Limb (tissue), 2 donors: ENCODE measurements at regions not wholly inside any gene's neighbourhood (a gene's known extent, or its start where the extent isn't known, plus 50 kb on each side); places are given as distances from the start of the nearest gene placed in this dataset.

ENCODE experiments used
- DNase-seq, 2 donors: peaks; one replicate each; pipeline ENCODE4 v3.0.0-alpha.2; 2016; ENCODE audit errors: extremely low spot score in 2 of 2

GRCh38 chr6:43875849-43876572 is 106.0 kb downstream of the VEGFA start:
- DNase-seq = no peak

- DNase-seq = no peak
Observed at GRCh38 chr6:43874814-43875590, 105.0 kb downstream of the VEGFA start.

GRCh38 chr6:43873806-43874714 is 104.0 kb downstream of the VEGFA start:
- no peak for DNase-seq

GRCh38 chr6:43871933-43872332 is 101.9 kb downstream of the VEGFA start:
- no peak for DNase-seq

- DNase-seq = no peak
Observed at GRCh38 chr6:43871284-43871683, 101.3 kb downstream of the VEGFA start.

DNA sequence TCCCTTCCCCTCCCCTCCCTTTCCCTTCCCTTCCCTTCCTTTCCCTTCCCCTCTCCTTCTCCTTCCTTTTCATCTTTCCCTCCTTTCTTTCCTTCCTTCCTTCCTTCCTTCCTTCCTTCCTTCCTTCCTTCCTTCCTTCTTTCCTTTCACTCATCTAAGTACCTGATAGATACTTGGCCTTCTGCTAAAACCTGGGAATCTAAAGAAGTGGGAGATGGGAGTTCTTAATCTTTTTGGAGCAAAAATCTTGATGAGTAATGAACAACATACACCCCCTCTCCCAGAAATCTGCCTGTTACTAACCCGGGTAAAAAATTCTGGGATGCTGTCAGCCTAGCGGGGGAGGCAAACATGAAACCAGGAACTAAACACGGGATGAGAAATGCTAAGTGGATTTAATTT is 100.7 kb downstream of the VEGFA start:
- DNase-seq = no peak

- DNase-seq = no peak
Observed at GRCh38 chr6:43869792-43870659, 100.0 kb downstream of the VEGFA start.

- no peak for DNase-seq
Observed at GRCh38 chr6:43869079-43869710, 99.2 kb downstream of the VEGFA start.

GRCh38 chr6:43868467-43868866 is 98.5 kb downstream of the VEGFA start:
- DNase-seq = no peak

DNA sequence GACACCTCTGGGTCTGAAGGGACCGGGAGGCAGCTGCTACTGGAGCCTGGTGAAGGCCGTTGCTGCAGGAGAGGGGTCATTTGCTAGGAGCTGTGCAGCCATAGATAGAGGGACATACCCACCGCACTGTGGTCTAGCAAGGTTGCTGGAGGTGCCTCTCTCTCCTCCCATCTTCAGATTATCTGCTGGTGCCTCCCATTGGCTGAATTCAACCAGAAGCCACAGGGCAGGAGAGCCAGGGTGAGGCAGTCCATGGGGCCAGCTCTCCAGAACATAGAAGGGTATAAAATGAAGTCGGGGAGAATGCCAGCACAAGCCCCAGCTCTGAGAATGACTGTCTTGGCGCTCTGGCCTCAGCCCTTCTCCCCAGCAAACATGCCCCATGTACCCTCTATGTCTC is 98.0 kb downstream of the VEGFA start:
- DNase-seq = no peak

DNA sequence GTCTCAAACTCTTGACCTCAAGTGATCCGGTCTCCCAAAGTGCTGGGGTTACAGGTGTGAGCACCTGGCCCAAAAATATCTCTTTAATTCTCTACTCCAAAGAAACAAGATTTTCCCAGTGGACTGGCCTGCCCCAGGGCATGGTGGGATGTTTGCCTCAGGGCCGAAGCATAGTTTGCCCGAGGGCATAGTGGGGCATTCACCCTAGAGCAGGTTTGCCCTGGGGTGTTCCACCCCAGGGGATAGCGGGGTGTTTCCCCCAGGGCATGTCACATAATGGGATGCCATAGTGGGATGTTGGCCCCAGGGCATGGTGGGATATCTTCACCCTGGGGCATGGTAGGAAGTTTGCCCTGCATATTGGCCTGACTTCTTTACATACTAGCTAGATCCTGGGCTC is 97.2 kb downstream of the VEGFA start:
- DNase-seq = no peak

DNA sequence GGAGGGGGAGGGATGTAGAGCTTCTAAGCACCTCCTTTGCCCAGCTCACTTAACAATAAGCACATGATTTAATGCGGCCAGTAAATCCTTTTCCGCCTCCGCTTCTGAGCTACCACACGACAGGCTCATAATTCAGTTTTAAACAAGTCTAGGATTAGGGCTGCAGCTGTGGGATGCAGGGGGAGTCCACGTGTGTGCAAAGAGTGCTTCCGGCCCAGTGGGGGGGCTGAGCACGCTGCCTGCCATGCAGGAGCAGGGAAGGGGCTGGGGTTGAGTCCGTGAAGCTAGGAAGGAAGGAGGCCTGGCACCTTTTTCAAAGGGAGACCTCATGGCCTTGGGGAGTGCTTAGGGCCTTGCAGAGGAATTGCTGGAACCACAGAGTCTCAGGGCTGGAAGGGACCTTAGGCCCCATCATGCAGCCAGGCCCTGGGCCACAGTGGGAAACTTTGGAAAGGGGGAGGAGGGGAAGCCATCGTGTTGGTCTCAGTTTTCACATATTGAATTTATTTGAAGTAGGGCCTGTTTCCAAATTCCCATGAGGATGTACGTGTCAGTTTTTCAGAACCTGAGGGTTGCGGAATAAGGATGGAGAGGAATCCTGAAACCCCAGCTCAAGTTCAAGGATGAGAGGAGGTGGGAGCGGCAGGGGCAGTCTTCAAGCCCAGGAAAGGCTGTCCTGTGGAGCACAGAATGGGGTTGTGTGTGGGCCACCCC is 96.1 kb downstream of the VEGFA start:
- DNase-seq = peak; percentile 62 to 75

- no peak for DNase-seq
Observed at GRCh38 chr6:43865086-43865485, 95.1 kb downstream of the VEGFA start.

DNA sequence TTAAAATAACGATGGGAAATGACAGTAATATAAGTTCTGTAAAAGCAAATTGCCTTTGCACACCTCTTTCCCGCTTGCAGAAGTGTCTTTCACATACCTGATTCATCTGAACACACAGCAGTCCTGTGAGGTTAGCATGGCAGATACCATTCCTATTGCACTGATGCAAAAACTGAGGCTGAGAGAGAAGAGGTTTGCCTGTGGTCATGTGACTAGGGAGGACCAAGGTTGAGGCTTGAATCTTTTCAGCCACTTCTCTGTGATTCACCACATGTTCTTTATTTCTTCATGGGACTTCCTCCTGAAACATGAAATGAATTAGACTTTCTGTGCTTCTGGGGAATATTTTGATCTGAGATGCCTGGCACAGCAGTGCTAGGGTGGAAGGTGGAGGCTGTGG is 92.9 kb downstream of the VEGFA start:
- no peak for DNase-seq

- no peak for DNase-seq
Observed at GRCh38 chr6:43861212-43861894, 91.3 kb downstream of the VEGFA start.

DNA sequence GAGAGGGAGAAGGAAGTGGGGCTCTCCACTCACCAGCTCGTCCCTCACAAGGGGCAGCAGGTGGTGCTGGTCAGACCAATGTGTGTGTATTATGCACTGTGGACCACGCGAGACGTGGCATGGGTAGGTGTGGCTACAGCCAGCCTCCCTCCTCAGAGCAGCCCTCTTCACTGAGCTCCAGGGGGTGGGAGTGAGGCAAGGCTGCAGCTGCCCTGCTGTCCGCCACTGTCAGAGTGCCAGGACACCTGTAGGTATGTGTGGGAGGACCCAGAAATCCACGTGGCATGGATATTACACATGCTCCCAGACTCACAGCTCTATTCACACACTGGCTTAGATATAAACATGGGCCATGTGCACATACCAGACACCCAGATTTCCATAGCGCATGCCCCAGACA is 90.3 kb downstream of the VEGFA start:
- no peak for DNase-seq

DNA sequence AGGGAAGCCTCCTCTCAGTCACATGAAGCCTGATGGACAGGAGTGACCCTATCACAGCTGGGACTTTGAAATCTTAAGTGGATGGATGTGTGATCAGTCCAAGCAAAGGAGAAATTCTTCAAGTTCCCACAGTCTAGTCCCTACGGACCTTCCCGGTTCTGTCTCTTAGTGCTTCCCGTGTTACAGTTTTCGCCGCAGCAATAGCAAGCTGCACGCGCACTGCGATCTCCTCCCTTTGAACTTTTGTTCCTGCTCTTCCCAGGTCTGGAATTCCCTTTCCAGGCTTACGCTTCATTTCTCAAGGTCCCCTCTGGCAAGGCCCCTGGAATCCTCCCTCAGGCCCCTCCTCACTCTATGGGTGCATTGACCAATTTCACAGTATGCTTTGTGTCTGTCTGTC is 89.2 kb downstream of the VEGFA start:
- no peak for DNase-seq

DNA sequence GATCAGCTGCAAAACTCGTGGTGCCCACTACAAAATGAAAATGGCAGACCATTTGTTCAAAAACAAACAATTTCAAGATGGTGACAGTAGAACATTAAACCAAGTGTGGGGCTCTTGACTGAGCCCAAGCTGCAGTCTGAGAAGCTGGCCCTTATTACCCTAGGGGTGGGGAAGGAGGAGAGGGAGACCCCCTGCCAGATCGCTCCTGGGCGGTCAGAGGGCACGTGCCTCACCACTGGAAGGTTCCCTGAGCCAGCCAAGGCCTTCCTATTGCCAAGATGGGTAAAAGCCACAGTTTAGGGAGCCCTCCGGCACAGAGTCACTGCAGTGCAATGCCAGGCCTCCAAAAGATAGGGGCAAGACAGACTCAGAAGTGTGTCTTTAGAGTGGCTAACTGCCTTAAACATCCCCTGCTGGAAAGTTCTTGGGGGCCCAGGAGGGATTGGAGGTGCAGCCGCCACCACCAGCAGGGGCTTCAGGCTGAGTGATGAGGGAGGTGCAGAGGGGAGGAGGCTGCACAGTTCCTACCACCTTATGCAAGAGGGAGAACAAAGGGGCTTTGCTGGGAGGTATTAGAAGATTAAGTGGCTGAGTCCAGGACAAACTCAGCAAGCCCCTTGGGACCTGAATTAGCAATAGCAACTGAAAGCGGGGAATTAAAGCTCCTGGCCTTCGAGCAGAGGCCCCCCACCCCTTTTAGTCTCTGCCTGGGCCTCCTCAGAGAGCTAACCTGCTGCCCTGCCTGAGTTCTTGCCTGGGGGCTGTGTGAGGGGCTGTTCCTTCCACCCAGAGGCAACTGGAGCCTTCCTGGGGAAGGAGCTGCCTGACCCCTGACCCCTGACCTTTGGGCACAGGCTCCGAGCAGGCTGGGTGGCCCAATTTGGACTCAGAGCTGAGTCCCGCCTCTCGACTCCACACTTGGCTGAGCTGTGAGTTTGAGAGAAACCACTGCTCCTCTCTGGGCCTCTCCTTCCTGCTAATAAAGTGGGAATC is 88.4 kb downstream of the VEGFA start:
- DNase-seq = no peak
